Erythroblast (primary cell): ENCODE measurements at regions not wholly inside any gene's neighbourhood (a gene's known extent, or its start where the extent isn't known, plus 50 kb on each side); places are given as distances from the start of the nearest gene placed in this dataset.

Experiments used
- GATA1 ChIP-seq: IDR thresholded peaks from 2 replicates; pipeline ENCODE4 v1.6.1; 2011; ENCODE audit warnings: low read depth, mild to moderate bottlenecking, control low read depth, low read length, moderate library complexity
- POLR2A ChIP-seq: IDR thresholded peaks from 2 replicates; pipeline ENCODE4 v1.6.1; 2011; ENCODE audit warnings: mild to moderate bottlenecking, low read length

DNA sequence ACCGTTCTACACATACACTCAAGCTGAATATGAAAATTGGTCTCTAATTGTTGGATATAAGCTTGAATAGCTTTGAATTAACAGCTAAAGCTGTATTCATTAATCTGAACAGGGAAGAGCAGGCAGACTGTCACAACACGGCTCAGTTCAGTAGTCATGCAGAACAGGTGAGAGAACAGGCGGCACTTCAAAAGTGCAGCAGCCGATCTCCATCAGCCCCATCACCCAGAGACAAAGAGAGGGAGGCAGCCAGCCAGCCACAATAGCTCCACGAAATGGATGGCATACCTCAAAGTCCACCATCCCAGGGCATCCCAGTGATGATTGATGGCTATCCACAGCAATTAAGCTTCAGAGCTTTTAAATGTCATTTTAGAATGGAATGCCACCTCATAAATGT lies 419.2 kb downstream of the OLFM4 start:
- TF ChIP-seq POLR2A (no peak), GATA1 (no peak)
